Ishikawa (cell line): ENCODE measurements at regions not wholly inside any gene's neighbourhood (a gene's known extent, or its start where the extent isn't known, plus 50 kb on each side); places are given as distances from the start of the nearest gene placed in this dataset.

Experiments
- CEBPB ChIP-seq: IDR thresholded peaks from 2 replicates; pipeline ENCODE4 v1.6.1; 2012
- CREB1 ChIP-seq: IDR thresholded peaks from 2 replicates; pipeline ENCODE4 v1.6.1; 2012; ENCODE audit warnings: low read depth
- EGR1 ChIP-seq: IDR thresholded peaks from 2 replicates; pipeline ENCODE4 v1.6.1; 2012
- EP300 ChIP-seq: IDR thresholded peaks from 2 replicates; pipeline ENCODE4 v1.6.1; 2012; ENCODE audit warnings: borderline replicate concordance
- FOXM1 ChIP-seq: IDR thresholded peaks from 2 replicates; pipeline ENCODE4 v1.6.1; 2012; ENCODE audit warnings: low read depth, borderline replicate concordance
- NFIC ChIP-seq: IDR thresholded peaks from 2 replicates; pipeline ENCODE4 v1.6.1; 2012
- RAD21 ChIP-seq: IDR thresholded peaks from 2 replicates; pipeline ENCODE4 v1.6.1; 2012; ENCODE audit warnings: low read depth
- TAF1 ChIP-seq: IDR thresholded peaks from 2 replicates; pipeline ENCODE4 v1.6.1; 2012; ENCODE audit warnings: low read depth, mild to moderate bottlenecking
- TCF12 ChIP-seq: IDR thresholded peaks from 2 replicates; pipeline ENCODE4 v1.6.1; 2012; ENCODE audit warnings: low read depth
- TEAD4 ChIP-seq: IDR thresholded peaks from 2 replicates; pipeline ENCODE4 v1.6.1; 2012
- YY1 ChIP-seq: IDR thresholded peaks from 2 replicates; pipeline ENCODE4 v1.6.1; 2012; ENCODE audit warnings: low read depth
- ZBTB7A ChIP-seq: IDR thresholded peaks from 2 replicates; pipeline ENCODE4 v1.6.1; 2012; ENCODE audit warnings: low read depth
- TF ChIP-seq, protein P1 (sequence below): IDR thresholded peaks from 2 replicates; pipeline ENCODE4 v1.6.1; 2012; ENCODE audit warnings: low read depth, mild to moderate bottlenecking
- TF ChIP-seq, protein P2 (sequence below): IDR thresholded peaks from 2 replicates; pipeline ENCODE4 v1.6.1; 2012
- TF ChIP-seq, protein P3 (sequence below): IDR thresholded peaks from 2 replicates; pipeline ENCODE4 v1.6.1; 2012

DNA sequence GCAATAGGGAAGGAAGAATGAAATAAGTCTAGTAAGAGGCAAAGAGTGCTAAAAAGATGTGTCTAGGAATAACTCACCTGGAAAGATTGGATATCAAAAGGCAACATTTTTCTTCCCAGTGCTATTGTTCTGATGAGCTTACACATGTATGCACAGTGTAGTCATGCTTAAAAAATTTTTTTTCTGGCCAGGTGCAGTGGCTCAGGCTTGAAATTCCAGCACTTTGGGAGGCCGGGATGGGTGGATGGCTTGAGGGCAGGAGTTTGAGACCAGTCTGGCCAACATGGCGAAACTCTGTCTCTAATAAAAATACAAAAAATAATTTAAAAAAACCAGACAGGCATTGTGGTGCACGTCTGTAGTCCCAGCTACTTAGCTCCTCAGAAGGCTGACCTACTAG lies 795.8 kb upstream of the IGFBP7 start:
- TF ChIP-seq, protein P1, sequence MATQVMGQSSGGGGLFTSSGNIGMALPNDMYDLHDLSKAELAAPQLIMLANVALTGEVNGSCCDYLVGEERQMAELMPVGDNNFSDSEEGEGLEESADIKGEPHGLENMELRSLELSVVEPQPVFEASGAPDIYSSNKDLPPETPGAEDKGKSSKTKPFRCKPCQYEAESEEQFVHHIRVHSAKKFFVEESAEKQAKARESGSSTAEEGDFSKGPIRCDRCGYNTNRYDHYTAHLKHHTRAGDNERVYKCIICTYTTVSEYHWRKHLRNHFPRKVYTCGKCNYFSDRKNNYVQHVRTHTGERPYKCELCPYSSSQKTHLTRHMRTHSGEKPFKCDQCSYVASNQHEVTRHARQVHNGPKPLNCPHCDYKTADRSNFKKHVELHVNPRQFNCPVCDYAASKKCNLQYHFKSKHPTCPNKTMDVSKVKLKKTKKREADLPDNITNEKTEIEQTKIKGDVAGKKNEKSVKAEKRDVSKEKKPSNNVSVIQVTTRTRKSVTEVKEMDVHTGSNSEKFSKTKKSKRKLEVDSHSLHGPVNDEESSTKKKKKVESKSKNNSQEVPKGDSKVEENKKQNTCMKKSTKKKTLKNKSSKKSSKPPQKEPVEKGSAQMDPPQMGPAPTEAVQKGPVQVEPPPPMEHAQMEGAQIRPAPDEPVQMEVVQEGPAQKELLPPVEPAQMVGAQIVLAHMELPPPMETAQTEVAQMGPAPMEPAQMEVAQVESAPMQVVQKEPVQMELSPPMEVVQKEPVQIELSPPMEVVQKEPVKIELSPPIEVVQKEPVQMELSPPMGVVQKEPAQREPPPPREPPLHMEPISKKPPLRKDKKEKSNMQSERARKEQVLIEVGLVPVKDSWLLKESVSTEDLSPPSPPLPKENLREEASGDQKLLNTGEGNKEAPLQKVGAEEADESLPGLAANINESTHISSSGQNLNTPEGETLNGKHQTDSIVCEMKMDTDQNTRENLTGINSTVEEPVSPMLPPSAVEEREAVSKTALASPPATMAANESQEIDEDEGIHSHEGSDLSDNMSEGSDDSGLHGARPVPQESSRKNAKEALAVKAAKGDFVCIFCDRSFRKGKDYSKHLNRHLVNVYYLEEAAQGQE: no peak
- TF ChIP-seq RAD21: no peak
- peak; percentile 63 for TF ChIP-seq TEAD4
- peak; percentile 77 for TF ChIP-seq TCF12
- TF ChIP-seq CEBPB: no peak
- no peak for TF ChIP-seq NFIC

DNA sequence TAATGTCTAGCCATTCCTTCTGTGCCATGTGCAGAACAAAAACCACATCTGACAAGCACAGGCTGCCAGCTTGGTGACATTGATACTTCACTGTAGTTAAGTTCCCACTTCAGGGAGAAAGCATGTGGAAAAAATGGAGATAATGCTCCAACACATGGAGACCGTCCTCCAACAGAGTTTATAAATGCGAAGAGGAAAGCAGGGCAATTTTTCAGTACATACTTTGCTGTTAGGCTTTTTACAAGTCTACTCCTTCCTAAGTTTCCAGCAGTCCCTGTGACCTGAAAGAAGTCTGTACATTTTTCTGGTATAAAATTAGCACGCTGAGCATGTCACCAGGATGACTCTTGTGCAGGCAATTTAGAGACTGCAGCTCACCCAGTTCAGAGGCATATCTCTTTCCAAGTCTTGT lies 766.9 kb upstream of the IGFBP7 start:
- no peak for TF ChIP-seq RAD21
- no peak for TF ChIP-seq ZBTB7A

DNA sequence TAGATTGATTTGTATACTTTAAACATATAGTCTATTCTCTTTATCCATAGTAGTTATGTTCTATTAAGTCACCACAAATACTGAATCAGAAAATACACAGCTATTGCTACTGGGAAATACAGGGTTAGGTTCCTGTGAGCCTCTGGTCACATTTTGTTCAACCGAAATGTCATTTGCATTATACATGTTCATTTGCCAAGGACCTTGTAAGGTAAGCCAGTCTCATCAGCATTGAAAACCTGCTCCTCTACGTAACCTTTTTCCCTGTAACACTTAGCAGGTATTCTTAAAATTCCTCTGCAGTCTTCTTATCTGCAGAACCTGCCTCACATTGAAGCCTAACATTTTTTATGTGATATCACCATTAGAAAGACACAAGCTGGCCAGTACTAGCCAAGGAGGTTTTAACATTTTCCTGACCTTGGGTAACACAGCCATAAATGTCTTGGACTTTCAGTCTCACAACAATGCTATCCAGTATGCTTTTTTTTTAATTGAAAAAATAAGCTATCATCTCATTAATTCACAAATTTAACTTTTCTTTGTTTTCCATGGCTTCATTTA lies 765.7 kb upstream of the IGFBP7 start:
- TF ChIP-seq CREB1 (no peak), RAD21 (no peak), EP300 (no peak), CEBPB (no peak), TAF1 (no peak), FOXM1 (no peak), TEAD4 (no peak), TCF12 (no peak), ZBTB7A (no peak), EGR1 (no peak)
- TF ChIP-seq, protein P1: no peak
- TF ChIP-seq, protein P2, sequence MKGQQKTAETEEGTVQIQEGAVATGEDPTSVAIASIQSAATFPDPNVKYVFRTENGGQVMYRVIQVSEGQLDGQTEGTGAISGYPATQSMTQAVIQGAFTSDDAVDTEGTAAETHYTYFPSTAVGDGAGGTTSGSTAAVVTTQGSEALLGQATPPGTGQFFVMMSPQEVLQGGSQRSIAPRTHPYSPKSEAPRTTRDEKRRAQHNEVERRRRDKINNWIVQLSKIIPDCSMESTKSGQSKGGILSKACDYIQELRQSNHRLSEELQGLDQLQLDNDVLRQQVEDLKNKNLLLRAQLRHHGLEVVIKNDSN: no peak

DNA sequence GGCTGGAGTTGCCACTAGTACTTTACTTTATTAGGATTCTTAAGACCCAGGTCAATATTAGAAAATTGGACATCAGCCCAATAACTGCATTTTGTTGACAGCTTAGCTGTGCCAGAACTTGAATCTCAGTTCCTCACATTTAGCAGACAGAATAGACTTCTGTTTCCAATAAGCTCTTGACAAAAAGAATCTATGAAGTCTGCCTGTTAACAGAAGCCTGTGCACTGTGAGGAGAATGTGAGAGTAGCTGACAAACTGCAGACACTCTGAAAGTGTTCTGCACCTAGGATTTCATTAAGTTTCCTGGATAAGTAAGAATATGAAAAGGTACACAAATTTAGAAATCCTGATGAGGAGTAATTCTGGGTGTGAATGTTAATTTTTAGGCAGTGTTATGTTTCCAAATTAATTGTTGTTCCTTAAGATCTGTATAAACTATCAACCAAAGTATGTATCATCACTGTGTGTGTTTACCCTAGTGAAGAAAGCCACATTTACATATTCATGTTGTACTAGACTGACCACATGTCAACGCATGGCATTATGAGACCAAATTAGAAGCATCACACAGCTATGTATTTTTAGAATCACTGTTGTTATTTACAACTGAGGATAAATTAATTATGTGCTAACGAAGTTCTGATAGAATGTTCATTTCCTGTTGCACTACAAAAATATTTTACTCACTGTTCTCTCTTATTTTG lies 756.4 kb upstream of the IGFBP7 start:
- TF ChIP-seq, protein P1: no peak
- TF ChIP-seq TEAD4 (no peak), CREB1 (no peak), EGR1 (no peak), EP300 (no peak), CEBPB (no peak), YY1 (no peak), ZBTB7A (no peak), RAD21 (no peak), TCF12 (no peak), TAF1 (no peak), NFIC (no peak), FOXM1 (no peak)
- TF ChIP-seq, protein P2: no peak
- TF ChIP-seq, protein P3, sequence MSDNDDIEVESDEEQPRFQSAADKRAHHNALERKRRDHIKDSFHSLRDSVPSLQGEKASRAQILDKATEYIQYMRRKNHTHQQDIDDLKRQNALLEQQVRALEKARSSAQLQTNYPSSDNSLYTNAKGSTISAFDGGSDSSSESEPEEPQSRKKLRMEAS: no peak

DNA sequence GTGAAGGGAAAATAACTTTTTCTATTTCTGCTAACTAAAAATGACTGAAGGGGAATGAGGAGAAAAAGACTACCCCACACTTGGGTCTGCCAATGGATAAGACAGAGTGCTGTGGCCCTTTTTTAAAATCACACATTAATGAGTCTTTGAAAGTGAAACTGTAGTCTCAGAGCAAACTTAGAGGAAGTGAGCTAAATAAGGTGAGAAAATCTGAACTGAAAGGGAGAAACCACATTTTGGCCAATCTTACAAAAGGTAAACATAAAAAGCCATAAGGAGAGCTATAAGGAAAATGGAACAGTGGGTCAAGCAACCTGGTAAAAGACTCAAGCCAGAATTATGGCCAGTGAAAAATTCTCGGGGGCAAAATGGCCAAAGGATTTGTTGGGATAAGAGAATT lies 755.1 kb upstream of the IGFBP7 start:
- TF ChIP-seq TEAD4 (no peak), YY1 (no peak), NFIC (no peak), FOXM1 (no peak), EGR1 (no peak), ZBTB7A (no peak), EP300 (no peak), TCF12 (no peak), CEBPB (no peak), TAF1 (no peak), RAD21 (no peak), CREB1 (no peak)
- TF ChIP-seq, protein P2: no peak
- TF ChIP-seq, protein P1: no peak
- TF ChIP-seq, protein P3: no peak
